Tongue (tissue), 1 donor: ENCODE measurements at regions not wholly inside any gene's neighbourhood (a gene's known extent, or its start where the extent isn't known, plus 50 kb on each side); places are given as distances from the start of the nearest gene placed in this dataset.
"Not testable (repeated sequence)": the region's sequence is repeated elsewhere in the genome, so short reads cannot be mapped to it uniquely, and the experiment has no call there.

ENCODE experiments used
- DNase-seq: peaks from one replicate; pipeline ENCODE4 v3.0.0-alpha.2; 2015

DNA sequence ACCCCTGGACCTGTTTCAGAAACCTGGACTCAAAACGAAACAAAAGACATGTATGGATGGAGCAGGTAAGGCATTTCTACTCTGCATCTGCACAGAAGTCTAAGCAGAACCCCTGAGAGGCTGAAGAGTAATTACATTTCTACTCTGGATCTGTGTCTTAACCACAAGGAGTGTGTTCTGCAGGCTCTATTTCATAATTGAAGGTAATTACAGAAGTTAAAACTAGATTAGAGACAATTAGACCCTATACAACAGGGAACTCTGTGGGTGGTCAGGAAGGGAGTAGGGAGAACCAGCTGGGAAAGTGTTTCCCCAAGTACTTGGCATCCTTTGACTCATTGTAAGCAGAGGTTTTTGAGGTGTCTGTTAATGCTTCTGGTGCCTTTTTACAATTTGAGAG lies 69.8 kb downstream of the IGSF1 start:
- peak; percentile 22 for DNase-seq

DNA sequence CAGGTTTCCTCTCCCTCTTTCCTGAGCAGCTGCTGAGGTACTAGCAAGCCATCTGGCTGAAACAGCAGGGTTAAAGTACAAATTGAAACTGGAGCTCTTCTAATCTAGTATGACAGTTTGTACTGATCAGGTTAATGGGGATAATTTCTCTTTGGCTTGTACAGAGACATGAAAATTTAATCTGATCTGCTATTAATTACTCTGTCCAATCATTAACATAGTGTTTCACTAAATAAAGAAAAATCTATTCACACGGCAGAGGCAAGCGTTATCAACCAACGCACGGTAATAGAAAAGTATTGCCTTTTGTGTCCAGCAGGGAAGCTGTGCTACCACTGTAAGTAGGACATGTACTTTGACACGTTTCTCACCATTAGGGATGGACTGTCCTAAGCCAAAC lies 71.1 kb downstream of the IGSF1 start:
- peak; percentile 5 for DNase-seq

DNA sequence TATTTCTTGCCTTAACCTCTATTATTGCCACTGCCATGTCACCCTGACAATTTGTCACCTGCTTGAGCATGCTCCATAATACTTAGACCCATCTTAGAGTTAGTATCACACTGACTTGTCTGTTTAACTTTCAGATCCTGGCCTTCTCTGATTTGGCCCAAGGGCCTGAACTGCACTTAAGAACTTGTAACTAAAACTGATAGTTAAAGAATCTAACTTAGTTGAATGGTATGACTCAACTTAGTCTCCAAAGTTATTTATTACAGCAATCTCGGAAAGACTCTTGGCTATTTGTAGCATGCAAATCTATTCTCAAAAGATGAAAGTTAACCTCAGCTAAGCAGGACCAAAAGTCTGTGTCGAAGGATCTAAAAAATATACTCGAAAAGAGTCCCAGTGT lies 72.3 kb downstream of the IGSF1 start:
- no peak for DNase-seq

DNA sequence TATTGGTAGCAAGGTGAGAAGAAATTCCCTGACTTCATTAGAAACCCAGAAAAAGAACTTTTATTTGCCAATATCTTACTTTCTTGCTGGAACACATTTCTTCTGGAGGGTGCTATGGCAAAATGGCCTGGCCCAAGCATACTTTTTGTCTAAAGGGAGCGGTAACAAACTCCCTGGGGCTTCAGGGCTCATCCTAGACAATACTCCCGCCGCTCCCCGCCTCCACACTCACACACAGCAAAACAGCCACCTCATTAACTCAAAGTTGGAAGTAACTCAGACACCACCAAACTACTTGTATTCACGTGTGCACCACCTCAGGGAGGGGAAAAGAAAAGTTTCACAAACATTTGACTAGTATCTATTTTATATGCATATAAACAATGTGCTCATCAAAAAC lies 75.7 kb downstream of the IGSF1 start:
- DNase-seq, result no peak

DNA sequence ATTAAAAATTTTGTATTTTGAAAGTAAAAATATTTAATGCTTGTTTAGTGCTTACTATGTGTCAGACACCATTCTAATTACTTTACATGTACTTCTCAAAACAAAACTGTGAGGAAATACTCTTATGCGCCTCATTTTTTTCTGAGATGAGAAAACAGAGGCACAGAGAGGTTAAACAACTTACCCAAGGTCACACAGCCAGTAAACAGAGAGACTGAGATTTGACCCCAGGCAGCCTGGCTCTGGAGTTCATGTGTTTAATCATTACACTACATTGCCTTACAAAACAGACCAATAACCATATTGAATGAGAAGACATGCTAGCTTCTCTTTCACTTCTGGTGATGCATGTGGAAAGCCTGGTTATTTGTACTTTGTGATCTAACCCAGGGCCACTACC lies 86.3 kb downstream of the IGSF1 start:
- no peak for DNase-seq

DNA sequence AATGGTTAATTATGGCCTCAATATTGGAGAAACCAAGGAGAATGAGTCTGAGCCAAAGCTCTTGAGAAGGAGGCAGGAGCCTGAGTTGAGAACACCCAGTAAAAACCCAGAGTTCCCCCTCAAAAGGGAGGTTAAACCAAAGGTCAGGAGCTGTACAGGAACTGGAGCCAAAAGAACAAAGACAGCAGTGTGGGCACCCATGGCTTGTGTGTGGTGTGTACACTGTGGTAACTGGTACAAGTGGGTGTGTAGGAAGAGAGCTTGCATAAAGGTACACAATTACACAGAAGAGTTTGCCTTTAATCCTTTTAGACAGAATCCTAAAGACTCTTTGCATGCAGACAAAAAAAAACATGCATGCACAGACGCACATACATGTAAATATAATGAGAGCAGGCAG lies 87.1 kb downstream of the IGSF1 start:
- DNase-seq, result no peak

DNA sequence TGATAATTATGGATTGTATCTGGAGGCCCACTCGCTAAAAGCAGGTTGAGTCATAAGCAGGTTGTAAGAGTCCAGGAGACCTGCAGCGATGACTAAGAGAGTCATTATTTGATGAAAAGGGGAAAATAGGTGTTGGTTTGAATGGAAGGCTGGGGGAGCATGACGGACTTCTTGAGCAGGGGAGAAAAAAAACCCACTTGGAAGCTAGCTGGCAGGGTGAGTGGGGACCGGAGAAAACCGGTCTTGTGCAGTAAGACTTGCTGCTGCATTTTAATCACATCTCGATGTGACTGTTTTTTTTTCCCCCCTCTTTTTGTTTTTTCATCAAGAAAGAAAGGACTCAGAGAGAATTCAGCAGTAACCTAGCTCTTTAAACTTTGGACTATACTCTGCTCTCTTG lies 90.0 kb downstream of the IGSF1 start:
- no peak for DNase-seq

DNA sequence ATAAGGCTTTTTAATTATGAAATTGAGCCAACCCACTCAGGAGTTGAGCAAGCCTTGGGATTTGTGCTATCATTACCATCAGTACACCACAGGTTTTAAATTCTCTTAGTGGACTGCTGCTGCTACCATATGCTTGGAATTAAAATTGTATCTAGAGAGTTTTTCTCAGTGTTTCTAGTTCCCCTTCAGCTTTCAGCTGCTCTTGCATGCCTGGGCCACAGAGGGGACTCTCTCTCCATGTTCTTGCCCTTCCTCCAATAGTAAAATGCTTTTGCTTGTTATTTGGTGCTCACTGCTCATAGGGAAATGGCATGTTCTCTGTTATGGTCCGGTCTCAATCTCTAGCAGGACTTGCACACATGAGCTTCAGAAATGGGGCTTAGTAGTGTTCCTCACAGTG lies 101.9 kb downstream of the IGSF1 start:
- DNase-seq, result peak; percentile 0

DNA sequence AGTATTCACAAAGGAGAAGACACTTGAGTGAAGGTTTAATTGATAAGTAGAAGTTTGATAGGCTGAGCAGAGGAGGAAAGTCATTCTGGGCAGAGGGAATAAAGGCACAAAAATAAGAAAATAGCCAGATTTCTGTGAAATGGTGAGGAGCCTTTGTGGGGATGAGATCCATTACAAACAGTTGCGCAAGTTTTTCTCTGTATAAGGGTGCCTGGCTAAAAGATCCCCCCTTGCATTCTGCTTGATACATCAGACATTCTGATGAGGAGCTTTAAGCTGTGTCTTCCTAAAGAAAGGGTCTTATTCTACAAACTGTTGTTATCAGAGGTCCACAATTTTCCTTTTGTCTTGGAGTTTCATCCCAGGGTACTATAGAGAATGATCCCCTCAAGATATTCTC lies 112.0 kb downstream of the ARHGAP36 start:
- DNase-seq, result no peak

DNA sequence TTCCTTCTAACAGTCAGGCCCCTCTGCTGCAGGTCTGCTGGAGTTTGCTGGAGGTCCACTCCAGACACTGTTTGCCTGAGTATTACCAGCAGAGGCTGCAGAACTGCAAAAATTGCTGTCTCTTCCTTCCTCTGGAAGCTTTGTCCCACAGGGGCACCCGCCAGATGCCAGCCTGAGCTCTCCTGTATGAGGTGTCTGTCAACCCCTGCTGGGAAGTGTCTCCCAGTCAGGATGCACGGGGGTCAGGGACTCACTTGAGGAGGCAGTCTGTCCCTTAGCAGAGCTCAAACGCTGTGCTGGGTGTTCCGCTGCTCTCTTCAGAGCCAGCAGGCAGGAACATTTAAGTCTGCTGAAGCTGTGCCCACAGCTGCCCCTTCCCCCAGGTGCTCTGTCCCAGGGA lies 105.5 kb downstream of the ARHGAP36 start:
- not testable (repeated sequence) for DNase-seq

DNA sequence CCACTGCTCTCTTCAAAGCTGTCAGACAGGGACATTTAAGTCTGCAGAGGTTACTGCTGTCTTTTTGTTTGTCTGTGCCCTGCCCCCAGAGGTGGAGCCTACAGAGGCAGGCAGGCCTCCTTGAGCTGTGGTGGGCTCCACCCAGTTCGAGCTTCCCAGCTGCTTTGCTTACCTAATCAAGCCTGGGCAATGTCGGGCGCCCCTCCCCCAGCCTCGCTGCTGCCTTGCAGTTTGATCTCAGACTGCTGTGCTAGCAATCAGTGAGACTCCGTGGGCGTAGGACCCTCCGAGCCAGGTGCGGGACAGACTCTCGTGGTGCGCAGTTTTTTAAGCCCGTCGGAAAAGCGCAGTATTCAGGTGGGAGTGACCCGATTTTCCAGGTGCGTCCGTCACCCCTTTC lies 99.5 kb downstream of the ARHGAP36 start:
- not testable (repeated sequence) for DNase-seq

DNA sequence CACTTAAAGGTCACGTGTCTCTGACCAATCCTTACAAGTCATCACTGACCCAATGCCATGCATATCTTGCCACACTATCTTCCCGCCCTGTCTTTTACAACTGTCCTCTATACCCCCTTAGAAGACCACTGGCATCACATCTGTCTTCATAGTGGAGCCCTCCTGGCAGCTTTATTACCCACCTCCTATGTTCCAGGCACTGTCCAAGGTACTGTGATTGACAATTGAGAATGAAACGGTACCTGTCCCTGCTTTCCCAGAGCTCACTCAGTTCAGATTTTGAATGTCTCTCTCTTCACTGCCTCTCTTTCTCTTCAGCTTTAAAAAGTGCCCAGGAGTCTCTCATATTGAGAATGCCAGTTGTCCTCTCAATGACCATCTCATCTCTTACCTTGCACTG lies 88.6 kb downstream of the ARHGAP36 start:
- no peak for DNase-seq
